ENCODE measurements at regions not wholly inside any gene's neighbourhood (a gene's known extent, or its start where the extent isn't known, plus 50 kb on each side); places are given as distances from the start of the nearest gene placed in this dataset.
"Not testable (repeated sequence)": the region's sequence is repeated elsewhere in the genome, so short reads cannot be mapped to it uniquely, and the experiment has no call there.

- no peak overlapping the region for H3K27ac ChIP-seq (ENCODE audit: low read depth, low read length)
- no peaks in the 10 kb centered on the region for H3K36me3 ChIP-seq (ENCODE audit: control insufficient read depth, insufficient read depth, low read length)
- H3K4me1 ChIP-seq (ENCODE audit: control insufficient read depth, insufficient read depth, low read length), result no peaks in the 10 kb centered on the region
- no peaks in the 10 kb centered on the region for H3K9me3 ChIP-seq (ENCODE audit: control insufficient read depth, insufficient read depth, low read length)
- H3K4me3 ChIP-seq (ENCODE audit: low read depth, low read length), result no peak overlapping the region
- DNase-seq (ENCODE audit: low read depth in 4 of 6, low spot score in 6 of 6), result no peak
- H3K27me3 ChIP-seq (ENCODE audit: control insufficient read depth, insufficient read depth, low read length), result no peaks in the 10 kb centered on the region
- no CpG with 5 or more reads among the region's 1 CpG for WGBS (ENCODE audit: insufficient coverage)
Observed at GRCh38 chr6:140354296-140354695, 979.8 kb upstream of the CITED2 start.

DNA sequence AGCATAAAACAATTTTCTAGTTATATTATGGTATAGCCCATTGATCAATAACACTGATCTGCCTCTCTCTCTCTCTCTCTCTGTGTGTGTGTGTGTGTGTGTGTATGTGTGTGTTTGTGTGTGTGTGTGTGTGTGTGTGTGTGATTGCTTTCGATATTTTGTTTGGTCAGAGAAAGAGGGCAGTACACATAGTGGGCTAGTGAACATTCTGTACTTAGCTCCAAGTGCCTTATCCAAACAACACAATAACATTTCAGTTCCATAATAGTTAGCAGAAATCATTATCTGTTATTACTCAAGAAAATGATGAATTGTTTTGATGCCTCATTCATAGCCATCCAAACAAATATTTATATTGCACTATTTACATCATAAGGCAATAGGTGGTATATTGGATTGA lies 979.1 kb upstream of the CITED2 start:
- no peak overlapping the region for H3K4me3 ChIP-seq (ENCODE audit: low read depth, low read length)
- H3K27ac ChIP-seq (ENCODE audit: low read depth, low read length), result no peak overlapping the region
- no peaks in the 10 kb centered on the region for H3K27me3 ChIP-seq (ENCODE audit: control insufficient read depth, insufficient read depth, low read length)
- no peaks in the 10 kb centered on the region for H3K4me1 ChIP-seq (ENCODE audit: control insufficient read depth, insufficient read depth, low read length)
- no peak for DNase-seq (ENCODE audit: low read depth in 4 of 6, low spot score in 6 of 6)
- no peaks in the 10 kb centered on the region for H3K36me3 ChIP-seq (ENCODE audit: control insufficient read depth, insufficient read depth, low read length)
- WGBS (ENCODE audit: insufficient coverage), result no CpG with 5 or more reads among the region's 1 CpG
- no peaks in the 10 kb centered on the region for H3K9me3 ChIP-seq (ENCODE audit: control insufficient read depth, insufficient read depth, low read length)

GRCh38 chr6:140346428-140346827 lies 972.0 kb upstream of the CITED2 start:
- DNase-seq (ENCODE audit: low read depth in 4 of 6, low spot score in 6 of 6), result no peak
- 45% methylated on average over 2 of the region's 5 CpGs for WGBS (ENCODE audit: insufficient coverage)
- H3K27ac ChIP-seq (ENCODE audit: low read depth, low read length), result no peak overlapping the region

GRCh38 chr6:140345935-140346334 lies 971.5 kb upstream of the CITED2 start:
- Histone ChIP-seq H3K9me3 (ENCODE audit: control insufficient read depth, insufficient read depth, low read length) (no peaks in the 10 kb centered on the region), H3K27me3 (ENCODE audit: control insufficient read depth, insufficient read depth, low read length) (no peaks in the 10 kb centered on the region), H3K4me1 (ENCODE audit: control insufficient read depth, insufficient read depth, low read length) (no peaks in the 10 kb centered on the region), H3K4me3 (ENCODE audit: low read depth, low read length) (no peak overlapping the region), H3K36me3 (ENCODE audit: control insufficient read depth, insufficient read depth, low read length) (no peaks in the 10 kb centered on the region), H3K27ac (ENCODE audit: low read depth, low read length) (no peak overlapping the region)
- no CpG with 5 or more reads among the region's 3 CpGs for WGBS (ENCODE audit: insufficient coverage)
- peak in 1 of 6 donors; percentile 17 for DNase-seq (ENCODE audit: low read depth in 4 of 6, low spot score in 6 of 6)

More at GRCh38 chr6:140346428-140346827, 972.0 kb upstream of the CITED2 start:
- Histone ChIP-seq H3K36me3 (ENCODE audit: control insufficient read depth, insufficient read depth, low read length) (no peaks in the 10 kb centered on the region), H3K27me3 (ENCODE audit: control insufficient read depth, insufficient read depth, low read length) (no peaks in the 10 kb centered on the region), H3K4me3 (ENCODE audit: low read depth, low read length) (no peak overlapping the region), H3K4me1 (ENCODE audit: control insufficient read depth, insufficient read depth, low read length) (no peaks in the 10 kb centered on the region), H3K9me3 (ENCODE audit: control insufficient read depth, insufficient read depth, low read length) (no peaks in the 10 kb centered on the region)

DNA sequence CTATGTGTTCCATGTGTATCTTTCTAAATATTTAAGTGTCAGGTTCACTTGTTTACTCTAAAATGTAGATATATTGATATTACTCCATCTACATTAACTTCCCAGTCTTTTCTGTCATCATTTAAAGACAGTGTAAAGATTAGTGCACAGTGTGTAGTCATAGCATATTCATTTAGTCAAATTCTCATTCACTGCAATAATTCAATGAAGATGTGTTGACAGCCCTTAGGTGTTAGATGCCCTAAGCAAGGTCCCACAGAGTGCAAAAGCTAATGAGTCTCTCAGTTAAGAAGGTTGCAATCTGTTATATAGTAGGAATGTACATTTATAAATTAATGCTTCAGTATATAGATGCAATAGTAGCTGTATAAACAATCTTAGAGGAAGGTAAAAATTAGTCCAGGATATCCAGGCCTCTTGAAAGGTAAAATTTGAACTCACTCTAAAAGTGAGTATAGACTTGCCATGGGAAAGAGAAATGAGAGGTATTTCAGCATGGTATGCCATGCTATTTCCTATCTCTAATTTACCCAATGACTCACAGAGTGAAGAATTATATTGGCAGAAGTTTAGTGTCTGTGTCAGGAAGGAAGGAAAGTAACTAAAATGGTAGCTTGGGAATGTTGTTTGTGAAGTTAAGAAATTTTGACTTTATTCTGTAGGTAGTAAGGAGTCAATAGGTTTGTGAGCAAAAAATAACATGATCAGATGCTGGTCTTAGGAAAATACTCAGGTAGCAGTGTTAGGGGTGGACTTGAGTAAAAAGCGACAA lies 969.9 kb upstream of the CITED2 start:
- WGBS (ENCODE audit: insufficient coverage), result no CpG with 5 or more reads among the region's 1 CpG
- no peaks in the 10 kb centered on the region for H3K9me3 ChIP-seq (ENCODE audit: control insufficient read depth, insufficient read depth, low read length)
- no peaks in the 10 kb centered on the region for H3K4me1 ChIP-seq (ENCODE audit: control insufficient read depth, insufficient read depth, low read length)
- no peak overlapping the region for H3K4me3 ChIP-seq (ENCODE audit: low read depth, low read length)
- H3K36me3 ChIP-seq (ENCODE audit: control insufficient read depth, insufficient read depth, low read length), result no peaks in the 10 kb centered on the region
- no peaks in the 10 kb centered on the region for H3K27me3 ChIP-seq (ENCODE audit: control insufficient read depth, insufficient read depth, low read length)
- no peak for DNase-seq (ENCODE audit: low read depth in 4 of 6, low spot score in 6 of 6)
- H3K27ac ChIP-seq (ENCODE audit: low read depth, low read length), result no peak overlapping the region

GRCh38 chr6:140343128-140343527 lies 968.7 kb upstream of the CITED2 start:
- no peak for DNase-seq (ENCODE audit: low read depth in 4 of 6, low spot score in 6 of 6)
- no CpG with 5 or more reads among the region's 2 CpGs for WGBS (ENCODE audit: insufficient coverage)
- H3K4me1 ChIP-seq (ENCODE audit: control insufficient read depth, insufficient read depth, low read length), result no peaks in the 10 kb centered on the region

DNA sequence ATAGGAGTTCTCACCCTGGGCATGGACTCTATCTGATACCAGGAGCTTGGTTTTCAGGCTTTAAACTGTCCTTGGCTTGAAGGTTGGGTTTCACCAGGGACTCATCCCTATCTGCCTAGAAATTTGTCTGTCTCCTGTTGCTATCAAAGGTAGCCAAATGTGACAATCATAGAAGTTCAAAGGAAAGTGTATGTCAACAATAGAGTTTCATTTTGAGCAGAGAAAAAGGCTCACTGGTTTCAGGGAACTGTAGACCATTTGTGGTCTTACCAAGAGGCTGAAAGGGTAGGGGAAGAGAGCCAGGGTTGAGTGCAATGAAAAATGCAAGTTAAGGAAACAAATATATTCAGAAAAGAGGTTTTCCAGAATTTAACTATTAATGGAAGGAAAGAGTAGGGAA lies 966.8 kb upstream of the CITED2 start:
- Histone ChIP-seq H3K9me3 (ENCODE audit: control insufficient read depth, insufficient read depth, low read length) (no peaks in the 10 kb centered on the region), H3K4me3 (ENCODE audit: low read depth, low read length) (no peak overlapping the region), H3K36me3 (ENCODE audit: control insufficient read depth, insufficient read depth, low read length) (no peaks in the 10 kb centered on the region), H3K4me1 (ENCODE audit: control insufficient read depth, insufficient read depth, low read length) (no peaks in the 10 kb centered on the region), H3K27me3 (ENCODE audit: control insufficient read depth, insufficient read depth, low read length) (no peaks in the 10 kb centered on the region), H3K27ac (ENCODE audit: low read depth, low read length) (no peak overlapping the region)
- no peak for DNase-seq (ENCODE audit: low read depth in 4 of 6, low spot score in 6 of 6)

More at GRCh38 chr6:140343128-140343527, 968.7 kb upstream of the CITED2 start:
- Histone ChIP-seq H3K9me3 (ENCODE audit: control insufficient read depth, insufficient read depth, low read length) (no peaks in the 10 kb centered on the region), H3K36me3 (ENCODE audit: control insufficient read depth, insufficient read depth, low read length) (no peaks in the 10 kb centered on the region), H3K4me3 (ENCODE audit: low read depth, low read length) (no peak overlapping the region), H3K27me3 (ENCODE audit: control insufficient read depth, insufficient read depth, low read length) (no peaks in the 10 kb centered on the region), H3K27ac (ENCODE audit: low read depth, low read length) (no peak overlapping the region)

GRCh38 chr6:140340795-140341194 lies 966.3 kb upstream of the CITED2 start:
- no peaks in the 10 kb centered on the region for H3K27me3 ChIP-seq (ENCODE audit: control insufficient read depth, insufficient read depth, low read length)
- no peaks in the 10 kb centered on the region for H3K4me1 ChIP-seq (ENCODE audit: control insufficient read depth, insufficient read depth, low read length)
- WGBS (ENCODE audit: insufficient coverage), result 92% methylated on average over 2 of the region's 3 CpGs
- H3K27ac ChIP-seq (ENCODE audit: low read depth, low read length), result no peak overlapping the region
- no peaks in the 10 kb centered on the region for H3K36me3 ChIP-seq (ENCODE audit: control insufficient read depth, insufficient read depth, low read length)
- no peak overlapping the region for H3K4me3 ChIP-seq (ENCODE audit: low read depth, low read length)
- DNase-seq (ENCODE audit: low read depth in 4 of 6, low spot score in 6 of 6), result no peak
- H3K9me3 ChIP-seq (ENCODE audit: control insufficient read depth, insufficient read depth, low read length), result no peaks in the 10 kb centered on the region

- H3K27me3 ChIP-seq (ENCODE audit: control insufficient read depth, insufficient read depth, low read length); H3K9me3 ChIP-seq (ENCODE audit: control insufficient read depth, insufficient read depth, low read length); H3K27ac ChIP-seq (ENCODE audit: low read depth, low read length); DNase-seq (ENCODE audit: low read depth in 4 of 6, low spot score in 6 of 6); H3K4me3 ChIP-seq (ENCODE audit: low read depth, low read length); H3K4me1 ChIP-seq (ENCODE audit: control insufficient read depth, insufficient read depth, low read length); H3K36me3 ChIP-seq (ENCODE audit: control insufficient read depth, insufficient read depth, low read length): not testable (repeated sequence)
- 86% methylated on average over 1 of the region's 2 CpGs for WGBS (ENCODE audit: insufficient coverage)
Observed at GRCh38 chr6:140339084-140339483, 964.6 kb upstream of the CITED2 start.

DNA sequence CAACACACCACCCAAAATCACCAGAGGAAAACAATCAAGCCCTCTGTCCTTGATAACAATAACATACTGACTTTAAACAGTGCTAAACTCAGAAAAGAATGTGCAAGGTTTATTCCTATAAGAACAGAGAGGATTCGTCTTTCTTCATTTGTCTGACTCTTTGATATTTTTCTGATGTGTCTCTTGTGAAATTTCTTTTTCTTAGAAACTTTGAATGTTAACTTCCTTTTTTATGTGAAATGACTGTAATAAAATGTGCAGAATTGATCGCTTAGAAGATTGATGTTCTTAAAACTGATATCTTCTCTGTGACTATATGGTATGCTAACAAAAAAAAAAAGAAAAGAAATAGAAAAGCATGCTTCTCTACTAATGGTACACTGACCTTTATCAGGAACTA lies 947.4 kb upstream of the CITED2 start:
- Histone ChIP-seq H3K27ac (ENCODE audit: low read depth, low read length) (no peak overlapping the region), H3K4me1 (ENCODE audit: control insufficient read depth, insufficient read depth, low read length) (no peaks in the 10 kb centered on the region), H3K27me3 (ENCODE audit: control insufficient read depth, insufficient read depth, low read length) (no peaks in the 10 kb centered on the region), H3K4me3 (ENCODE audit: low read depth, low read length) (no peak overlapping the region), H3K36me3 (ENCODE audit: control insufficient read depth, insufficient read depth, low read length) (no peaks in the 10 kb centered on the region), H3K9me3 (ENCODE audit: control insufficient read depth, insufficient read depth, low read length) (peaks cover 5% of the 10 kb centered on the region)
- peak in 1 of 6 donors; percentile 9 for DNase-seq (ENCODE audit: low read depth in 4 of 6, low spot score in 6 of 6)
- no CpG with 5 or more reads among the region's 2 CpGs for WGBS (ENCODE audit: insufficient coverage)
